HG02938 (cell line): ENCODE measurements at regions not wholly inside any gene's neighbourhood (a gene's known extent, or its start where the extent isn't known, plus 50 kb on each side); places are given as distances from the start of the nearest gene placed in this dataset.

Source experiments
- ATAC-seq: cut with Tn5 transposase; IDR thresholded peaks from one replicate; pipeline ENCODE4 v1.9.1; 2021; ENCODE audit warnings: mild to moderate bottlenecking, moderate library complexity; ENCODE audit not compliant: unreplicated experiment

- ATAC-seq = no peak
Observed at GRCh38 chr13:78239714-78240113, 321.1 kb upstream of the EDNRB start.

GRCh38 chr13:78238911-78239310 is 320.3 kb upstream of the EDNRB start:
- ATAC-seq = no peak

- ATAC-seq = no peak
Observed at GRCh38 chr13:78228940-78229339, 310.3 kb upstream of the EDNRB start.

GRCh38 chr13:78228211-78228610 is 309.6 kb upstream of the EDNRB start:
- no peak for ATAC-seq

GRCh38 chr13:78227709-78228108 is 309.1 kb upstream of the EDNRB start:
- no peak for ATAC-seq

- no peak for ATAC-seq
Observed at GRCh38 chr13:78215458-78216108, 297.0 kb upstream of the EDNRB start.

- ATAC-seq = peak; percentile 78
Observed at GRCh38 chr13:78201411-78201810, 282.8 kb upstream of the EDNRB start.

GRCh38 chr13:78198821-78199220 is 280.2 kb upstream of the EDNRB start:
- no peak for ATAC-seq

GRCh38 chr13:78198419-78198818 is 279.8 kb upstream of the EDNRB start:
- ATAC-seq = no peak

GRCh38 chr13:78197231-78197630 is 278.6 kb upstream of the EDNRB start:
- no peak for ATAC-seq

- ATAC-seq = no peak
Observed at GRCh38 chr13:78194904-78195639, 276.4 kb upstream of the EDNRB start.

- no peak for ATAC-seq
Observed at GRCh38 chr13:78193846-78194245, 275.2 kb upstream of the EDNRB start.

GRCh38 chr13:78192716-78193115 is 274.1 kb upstream of the EDNRB start:
- no peak for ATAC-seq

- no peak for ATAC-seq
Observed at GRCh38 chr13:78190296-78190695, 271.7 kb upstream of the EDNRB start.

GRCh38 chr13:78187781-78188180 is 269.1 kb upstream of the EDNRB start:
- ATAC-seq = no peak

GRCh38 chr13:78185700-78186099 is 267.1 kb upstream of the EDNRB start:
- no peak for ATAC-seq

GRCh38 chr13:78183732-78184131 is 265.1 kb upstream of the EDNRB start:
- no peak for ATAC-seq

GRCh38 chr13:78182813-78183212 is 264.2 kb upstream of the EDNRB start:
- no peak for ATAC-seq

GRCh38 chr13:78177306-78177705 is 258.7 kb upstream of the EDNRB start:
- no peak for ATAC-seq

GRCh38 chr13:78176880-78177279 is 258.2 kb upstream of the EDNRB start:
- ATAC-seq = no peak

- ATAC-seq = no peak
Observed at GRCh38 chr13:78169386-78169785, 250.8 kb upstream of the EDNRB start.

- ATAC-seq = no peak
Observed at GRCh38 chr13:78168981-78169380, 250.3 kb upstream of the EDNRB start.

- no peak for ATAC-seq
Observed at GRCh38 chr13:78161266-78161665, 242.6 kb upstream of the EDNRB start.
